Pancreas (tissue), 10 donors: ENCODE measurements at regions not wholly inside any gene's neighbourhood (a gene's known extent, or its start where the extent isn't known, plus 50 kb on each side); places are given as distances from the start of the nearest gene placed in this dataset.

Source experiments
- ATAC-seq, 4 donors: fragments of 200-7000 bp; cut with Tn5 transposase; one replicate each; pipeline versions ENCODE4 v1.8.0 to v1.9.1; 2020; ENCODE audit warnings: mild to moderate bottlenecking in 4 of 4, moderate library complexity in 4 of 4
- DNase-seq, 6 donors: peaks; one replicate each; pipeline ENCODE4 v3.0.0-alpha.2; 2020
- FAIRE-seq: peaks from 2 replicates; lab custom pipeline; 2012; peaks lifted over from hg19 to GRCh38; lab: Jason Lieb, UNC
- H3K27ac ChIP-seq, 4 donors: fragments of 200-600 bp; sonication (generic); 1 replicate in 3 of 4; 2 replicates in 1 of 4; pipeline versions ENCODE4 v1.5.0 to v1.8.0; 2020
- H3K27me3 ChIP-seq, 4 donors: fragments of 200-600 bp; one replicate each; pipeline ENCODE4 v1.8.0; 2021
- H3K36me3 ChIP-seq, 3 donors: fragments of 200-600 bp; sonication (generic) in 1 of 3; one replicate each; pipeline versions ENCODE4 v1.5.0 to v1.8.0; 2020 to 2021
- H3K4me1 ChIP-seq, 3 donors: fragments of 200-600 bp; one replicate each; pipeline ENCODE4 v1.8.0; 2021
- H3K4me3 ChIP-seq, 4 donors: fragments of 200-600 bp; sonication (generic) in 2 of 4; one replicate each; pipeline versions ENCODE4 v1.5.0 to v1.8.0; 2020 to 2021
- H3K9me3 ChIP-seq, 4 donors: fragments of 200-600 bp; one replicate each; pipeline ENCODE4 v1.8.0; 2021
- WGBS, 2 donors: extraction: QIAGEN DNeasy Blood & Tissue Kit; methylation state at CpG; one replicate each; pipeline ENCODE4 v1.1.7; 2013; 5-methylcytosine and 5-hydroxymethylcytosine counted together
- intact Hi-C, 3 donors: fragments of 100-400 bp; cut with DNase I; formaldehyde crosslinking; loops; one replicate each; pipeline versions ENCODE4 v1.11.1 to v1.14.2; 2022
- TF ChIP-seq, protein P1 (sequence below), 4 donors: fragments of 200-600 bp; sonication (generic) in 3 of 4; IDR thresholded peaks; one replicate each; pipeline versions ENCODE4 v1.5.0 to v1.8.0; 2021; ENCODE audit warnings: antibody characterized with exemption in 4 of 4
- donor health status: healthy with polysubstance abuse.
- donor health status: DM: no; HTN: no; CAD: no; lungs with moderate emphysema.
- donor health status: DM: no; HTN: no; CAD: no.
- donor health status: control.
- donor health status: control.
- donor health status: Bipolar disorder and iron deficiency.
- donor health status: DM: yes; HTN: yes; CAD: no.
- donor health status: DM: no; HTN: no; CAD: no.
- donor health status: DM: no; HTN: no; CAD: no.
- donor health status: DM: yes; HTN: yes; CAD: no.

DNA sequence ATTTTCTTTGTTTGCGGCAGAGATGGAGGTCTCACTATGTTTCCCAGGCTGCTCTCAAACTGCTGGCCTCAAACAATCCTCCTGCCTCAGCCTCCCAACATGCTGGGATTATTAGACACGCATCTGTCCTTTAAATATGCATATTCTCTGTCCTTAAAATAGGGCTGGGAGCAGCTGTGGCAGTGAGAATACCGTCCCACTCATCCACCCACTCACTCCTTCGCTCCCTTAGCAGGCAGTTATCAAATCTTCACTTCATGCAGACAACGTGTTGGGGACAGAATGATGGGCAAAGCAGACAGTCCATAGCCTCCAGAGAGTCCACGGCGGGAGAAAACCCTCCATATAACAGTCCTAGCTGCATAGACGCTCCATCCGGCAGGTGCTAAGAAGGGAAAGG lies 179.4 kb downstream of the ZBTB18 start:
- FAIRE-seq (no peak), ATAC-seq (no peak)
- 94 to 95% methylated on average over 9 of the region's 9 CpGs for WGBS, 2 donors

GRCh38 chr1:244231193-244231571 lies 180.1 kb downstream of the ZBTB18 start:
- WGBS, 2 donors: 14 to 27% methylated on average over 8 of the region's 8 CpGs
- FAIRE-seq: no peak
- Histone ChIP-seq H3K27me3 (no peaks in the 10 kb centered on the region), H3K4me1 (no peaks in the 10 kb centered on the region), H3K36me3 (no peaks in the 10 kb centered on the region), H3K9me3 (no peaks in the 10 kb centered on the region), H3K4me3 (peak overlapping the region in 3 of 4 donors; percentile 5 to 38 (median 29)), H3K27ac (no peak overlapping the region)
- TF ChIP-seq, protein P1, sequence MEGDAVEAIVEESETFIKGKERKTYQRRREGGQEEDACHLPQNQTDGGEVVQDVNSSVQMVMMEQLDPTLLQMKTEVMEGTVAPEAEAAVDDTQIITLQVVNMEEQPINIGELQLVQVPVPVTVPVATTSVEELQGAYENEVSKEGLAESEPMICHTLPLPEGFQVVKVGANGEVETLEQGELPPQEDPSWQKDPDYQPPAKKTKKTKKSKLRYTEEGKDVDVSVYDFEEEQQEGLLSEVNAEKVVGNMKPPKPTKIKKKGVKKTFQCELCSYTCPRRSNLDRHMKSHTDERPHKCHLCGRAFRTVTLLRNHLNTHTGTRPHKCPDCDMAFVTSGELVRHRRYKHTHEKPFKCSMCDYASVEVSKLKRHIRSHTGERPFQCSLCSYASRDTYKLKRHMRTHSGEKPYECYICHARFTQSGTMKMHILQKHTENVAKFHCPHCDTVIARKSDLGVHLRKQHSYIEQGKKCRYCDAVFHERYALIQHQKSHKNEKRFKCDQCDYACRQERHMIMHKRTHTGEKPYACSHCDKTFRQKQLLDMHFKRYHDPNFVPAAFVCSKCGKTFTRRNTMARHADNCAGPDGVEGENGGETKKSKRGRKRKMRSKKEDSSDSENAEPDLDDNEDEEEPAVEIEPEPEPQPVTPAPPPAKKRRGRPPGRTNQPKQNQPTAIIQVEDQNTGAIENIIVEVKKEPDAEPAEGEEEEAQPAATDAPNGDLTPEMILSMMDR (IDR thresholded peaks at IDR 0.05): no peak
- ATAC-seq: peak; percentile 69 to 82 (median 78)
- peak in 5 of 6 donors; percentile 27 to 69 (median 43) for DNase-seq
- intact Hi-C loops: no loop called here

More for the DNA sequence above, 179.4 kb downstream of the ZBTB18 start:
- H3K36me3 ChIP-seq: no peaks in the 10 kb centered on the region
- no peak overlapping the region for H3K4me3 ChIP-seq
- intact Hi-C loops: no loop called here
- H3K27me3 ChIP-seq: no peaks in the 10 kb centered on the region
- TF ChIP-seq, protein P1 (IDR thresholded peaks at IDR 0.05): no peak
- H3K4me1 ChIP-seq: no peaks in the 10 kb centered on the region
- no peak overlapping the region for H3K27ac ChIP-seq
- no peak for DNase-seq
- H3K9me3 ChIP-seq: no peaks in the 10 kb centered on the region

- Histone ChIP-seq H3K4me3 (peak overlapping the region in 3 of 4 donors; percentile 5 to 38 (median 29)), H3K36me3 (no peaks in the 10 kb centered on the region), H3K4me1 (no peaks in the 10 kb centered on the region), H3K9me3 (no peaks in the 10 kb centered on the region), H3K27me3 (no peaks in the 10 kb centered on the region), H3K27ac (no peak overlapping the region)
- TF ChIP-seq, protein P1 (IDR thresholded peaks at IDR 0.05): no peak
- peak; percentile 50 to 78 (median 64) for DNase-seq
- peak; percentile 88 to 94 (median 94) for ATAC-seq
- intact Hi-C loops: no loop called here
- no peak for FAIRE-seq
- 16 to 21% methylated on average over 27 of the region's 27 CpGs for WGBS, 2 donors
These were observed 180.7 kb downstream of the ZBTB18 start for GRCh38 chr1:244231572-244232315.

DNA sequence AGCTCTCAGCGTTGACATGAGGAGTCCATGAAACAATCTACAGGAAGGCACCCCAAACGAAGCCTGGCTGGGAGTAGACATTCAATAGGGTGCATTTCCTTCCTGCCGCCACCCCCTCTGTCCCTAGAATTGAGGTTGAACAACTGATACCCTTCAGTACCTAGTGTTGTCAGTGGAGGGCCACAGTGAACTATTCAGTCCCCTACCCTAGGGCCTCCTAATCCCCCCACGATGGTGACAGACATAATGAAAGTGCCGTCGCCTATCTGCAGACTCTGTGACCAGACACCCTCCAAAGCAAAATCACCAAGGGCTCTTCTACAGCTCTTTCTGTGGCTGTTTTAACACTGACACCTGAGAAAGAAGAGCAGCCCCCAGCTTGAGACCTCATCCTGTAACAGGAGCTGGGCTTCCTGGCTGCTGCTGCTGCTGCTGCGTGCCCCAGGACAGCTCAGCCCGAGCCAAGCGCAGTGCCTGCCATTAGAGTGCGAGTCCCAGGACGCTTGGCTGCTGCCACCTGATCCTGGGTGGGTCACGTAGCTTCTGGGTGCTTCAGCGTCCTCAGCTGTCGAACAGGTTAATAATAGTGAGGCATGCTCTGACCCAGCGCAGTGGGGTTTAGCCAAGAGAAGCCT lies 183.0 kb downstream of the ZBTB18 start:
- DNase-seq (no peak), ATAC-seq (no peak), FAIRE-seq (no peak)
- no peaks in the 10 kb centered on the region for H3K9me3 ChIP-seq
- no peaks in the 10 kb centered on the region for H3K27me3 ChIP-seq
- WGBS, 2 donors: 79 to 83% methylated on average over 15 of the region's 15 CpGs
- intact Hi-C loops: no loop called here
- TF ChIP-seq, protein P1 (IDR thresholded peaks at IDR 0.05): no peak
- H3K36me3 ChIP-seq: no peaks in the 10 kb centered on the region
- no peak overlapping the region for H3K27ac ChIP-seq
- no peaks in the 10 kb centered on the region for H3K4me1 ChIP-seq
- no peak overlapping the region for H3K4me3 ChIP-seq

DNA sequence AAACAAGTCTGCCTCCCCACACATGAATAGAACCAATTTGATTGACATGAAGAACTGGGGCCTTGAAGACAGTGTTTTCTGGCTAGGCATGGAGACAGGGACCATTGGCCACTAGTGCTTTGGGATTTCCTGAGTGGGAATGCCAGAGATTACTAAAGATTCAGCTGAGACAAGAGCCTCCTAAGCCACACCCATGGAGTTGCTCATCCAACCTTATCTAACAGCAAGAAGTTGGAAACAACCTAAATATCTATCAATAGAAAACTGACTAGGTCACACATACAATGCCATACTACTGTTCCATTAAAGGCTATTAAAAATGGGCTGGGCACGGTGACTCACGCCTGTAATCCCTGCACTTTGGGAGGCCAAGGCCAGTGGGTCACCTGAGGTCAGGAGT lies 184.1 kb downstream of the ZBTB18 start:
- Histone ChIP-seq H3K36me3 (no peaks in the 10 kb centered on the region), H3K4me1 (no peaks in the 10 kb centered on the region), H3K27ac (no peak overlapping the region), H3K27me3 (no peaks in the 10 kb centered on the region), H3K4me3 (no peak overlapping the region), H3K9me3 (no peaks in the 10 kb centered on the region)
- TF ChIP-seq, protein P1 (IDR thresholded peaks at IDR 0.05): no peak
- intact Hi-C loops: no loop called here
- no peak for ATAC-seq
- no peak for FAIRE-seq
- 76 to 79% methylated on average over 2 of the region's 2 CpGs for WGBS, 2 donors
- no peak for DNase-seq
